ENCODE measurements at regions not wholly inside any gene's neighbourhood (a gene's known extent, or its start where the extent isn't known, plus 50 kb on each side); places are given as distances from the start of the nearest gene placed in this dataset.
A peak's percentile ranks its signal among the peaks of the same experiment; 100 is the strongest.

DNA sequence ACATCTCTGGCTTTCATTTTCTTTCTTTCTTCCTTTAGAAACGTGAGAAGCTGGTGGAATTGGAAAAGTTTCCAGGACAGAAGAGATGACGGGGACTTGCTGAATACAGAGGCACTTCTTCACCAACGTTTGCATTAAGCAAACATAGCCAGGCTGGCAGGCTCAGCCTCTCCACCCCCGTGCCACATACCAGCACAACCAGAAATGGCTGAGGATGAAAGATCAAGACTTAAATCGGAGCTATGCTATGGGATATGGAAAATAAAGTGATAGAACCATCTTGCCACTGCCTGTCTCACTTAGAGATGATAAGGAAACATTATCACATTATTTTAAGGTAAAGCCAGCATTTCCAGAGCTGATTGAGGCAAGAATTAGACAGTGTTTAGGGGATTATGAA is 483.3 kb downstream of the BCL11A start:
- TF ChIP-seq EZH2 (IDR thresholded peaks at IDR 0.05; ENCODE audit: low read depth): 0 out of 2 replicates have a peak, but pooled peaks have one; percentile 69
- TF ChIP-seq, protein P1, sequence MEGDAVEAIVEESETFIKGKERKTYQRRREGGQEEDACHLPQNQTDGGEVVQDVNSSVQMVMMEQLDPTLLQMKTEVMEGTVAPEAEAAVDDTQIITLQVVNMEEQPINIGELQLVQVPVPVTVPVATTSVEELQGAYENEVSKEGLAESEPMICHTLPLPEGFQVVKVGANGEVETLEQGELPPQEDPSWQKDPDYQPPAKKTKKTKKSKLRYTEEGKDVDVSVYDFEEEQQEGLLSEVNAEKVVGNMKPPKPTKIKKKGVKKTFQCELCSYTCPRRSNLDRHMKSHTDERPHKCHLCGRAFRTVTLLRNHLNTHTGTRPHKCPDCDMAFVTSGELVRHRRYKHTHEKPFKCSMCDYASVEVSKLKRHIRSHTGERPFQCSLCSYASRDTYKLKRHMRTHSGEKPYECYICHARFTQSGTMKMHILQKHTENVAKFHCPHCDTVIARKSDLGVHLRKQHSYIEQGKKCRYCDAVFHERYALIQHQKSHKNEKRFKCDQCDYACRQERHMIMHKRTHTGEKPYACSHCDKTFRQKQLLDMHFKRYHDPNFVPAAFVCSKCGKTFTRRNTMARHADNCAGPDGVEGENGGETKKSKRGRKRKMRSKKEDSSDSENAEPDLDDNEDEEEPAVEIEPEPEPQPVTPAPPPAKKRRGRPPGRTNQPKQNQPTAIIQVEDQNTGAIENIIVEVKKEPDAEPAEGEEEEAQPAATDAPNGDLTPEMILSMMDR (conservative IDR thresholded peaks at IDR 0.05): no peak

All from PC-9 (cell line).